GM12865 (cell line): ENCODE measurements at regions not wholly inside any gene's neighbourhood (a gene's known extent, or its start where the extent isn't known, plus 50 kb on each side); places are given as distances from the start of the nearest gene placed in this dataset.

Experiments
- DNase-seq: peaks from one replicate; pipeline ENCODE4 v3.0.0; 2010; ENCODE audit warnings: low read depth
- H3K4me3 ChIP-seq: 2 replicates; pipeline ENCODE4 v1.5.1; 2011; ENCODE audit warnings: mild to moderate bottlenecking, low read depth, low read length, control low read depth
- CTCF ChIP-seq: IDR thresholded peaks from 2 replicates; pipeline ENCODE4 v1.5.1; 2011; ENCODE audit warnings: low read length, control low read depth, low read depth, inconsistent platforms; ENCODE audit not compliant: insufficient read depth; ENCODE audit errors: missing control alignments

- H3K4me3 ChIP-seq, result no peak overlapping the region
- DNase-seq, result peak; percentile 43
- TF ChIP-seq CTCF, result peak; percentile 54
These were observed 446.9 kb downstream of the KIF20B start for GRCh38 chr10:90148116-90148855.

- no peak for TF ChIP-seq CTCF
- no peak for DNase-seq
- H3K4me3 ChIP-seq, result no peak overlapping the region
These were observed 448.2 kb downstream of the KIF20B start for GRCh38 chr10:90149563-90149962.

DNA sequence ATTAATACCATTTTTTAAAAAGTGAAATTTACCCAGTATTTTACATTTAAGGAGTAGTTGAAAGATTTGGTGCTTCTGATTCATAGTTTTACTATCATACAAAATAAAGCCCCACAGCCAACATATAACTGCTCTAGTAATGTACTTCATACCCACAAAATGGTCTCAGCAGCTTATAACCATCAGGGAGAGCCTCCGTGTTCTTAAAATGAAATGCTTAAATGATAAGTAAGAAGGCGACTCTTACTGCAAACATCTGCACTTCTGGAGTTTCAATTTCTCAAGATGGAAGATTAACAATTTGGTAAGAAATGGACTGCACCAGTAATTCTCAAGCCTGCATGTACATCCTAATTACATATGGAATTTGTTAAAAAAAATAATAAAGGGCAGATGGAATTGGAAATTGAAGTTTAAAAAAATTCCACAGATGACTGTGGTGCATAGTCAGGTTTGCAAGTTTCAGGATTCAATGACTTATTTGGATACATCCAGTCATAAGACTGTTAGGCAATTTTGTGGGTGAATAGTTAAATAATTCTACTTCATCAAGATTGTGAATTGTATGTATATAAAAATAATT, 461.0 kb downstream of the KIF20B start:
- TF ChIP-seq CTCF, result no peak
- no peak overlapping the region for H3K4me3 ChIP-seq

GRCh38 chr10:90167174-90168064, 466.0 kb downstream of the KIF20B start:
- DNase-seq, result peak; percentile 69
- no peak for TF ChIP-seq CTCF

More for the DNA sequence above, 461.0 kb downstream of the KIF20B start:
- no peak for DNase-seq

GRCh38 chr10:90168244-90168643, 466.9 kb downstream of the KIF20B start:
- TF ChIP-seq CTCF, result no peak
- DNase-seq, result no peak
- no peak overlapping the region for H3K4me3 ChIP-seq

More at GRCh38 chr10:90167174-90168064, 466.0 kb downstream of the KIF20B start:
- H3K4me3 ChIP-seq, result no peak overlapping the region

DNA sequence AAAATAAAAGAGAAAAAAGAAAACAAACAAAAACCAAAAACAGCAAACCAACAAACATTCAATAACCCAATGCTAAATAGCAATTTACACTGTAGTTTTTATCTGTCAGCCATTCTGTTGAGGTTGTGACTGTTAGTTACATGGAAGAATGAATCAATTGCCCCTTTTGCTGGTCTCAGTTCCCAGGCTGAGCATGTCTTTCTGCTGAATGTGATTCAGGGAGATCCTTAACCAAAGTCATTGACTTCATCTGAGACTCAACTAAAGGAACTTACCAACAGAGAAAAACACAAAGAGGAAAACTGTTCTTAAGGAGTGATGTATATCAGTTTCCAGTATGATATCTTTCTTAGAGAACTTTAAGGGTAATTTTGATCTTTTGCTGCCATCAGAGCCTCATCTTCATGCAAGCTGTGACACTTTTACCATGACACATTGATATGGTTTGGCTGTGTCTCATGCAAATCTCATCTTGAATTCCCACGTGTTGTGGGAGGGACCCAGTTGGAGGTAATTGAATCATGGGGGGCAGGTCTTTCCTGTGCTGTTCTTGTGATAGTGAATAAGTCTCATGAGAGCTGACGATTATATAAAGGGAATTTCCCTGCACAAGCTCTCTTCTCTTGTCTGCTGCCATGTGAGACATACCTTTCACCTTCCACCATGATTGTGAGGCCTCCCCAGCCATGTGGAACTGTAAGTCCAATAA, 469.8 kb downstream of the KIF20B start:
- no peak overlapping the region for H3K4me3 ChIP-seq
- no peak for DNase-seq
- no peak for TF ChIP-seq CTCF
